ENCODE measurements at regions not wholly inside any gene's neighbourhood (a gene's known extent, or its start where the extent isn't known, plus 50 kb on each side); places are given as distances from the start of the nearest gene placed in this dataset.

DNA sequence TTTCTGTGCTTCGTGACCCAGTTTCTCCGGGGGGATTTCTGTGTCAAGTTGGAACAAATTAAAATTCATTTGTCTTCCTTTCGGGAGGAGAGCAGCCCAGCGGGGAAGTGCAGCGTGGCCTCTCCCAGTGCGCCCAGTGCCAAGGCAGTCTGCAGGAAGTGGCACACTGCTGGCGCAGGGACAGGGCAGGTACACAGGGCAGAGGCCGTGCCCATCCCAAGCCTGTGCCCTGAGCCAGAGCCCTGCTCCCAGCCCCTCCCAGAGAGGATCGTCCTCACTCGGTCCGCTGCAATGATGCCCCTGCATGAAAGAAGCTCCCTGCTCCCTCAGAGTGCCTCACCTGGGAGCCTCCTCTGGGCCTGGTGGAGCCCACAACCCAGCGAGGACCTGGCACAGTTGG, 82.4 kb upstream of the PPP1R26 start:
- no peak for DNase-seq
- H3K27me3 ChIP-seq (ENCODE audit: insufficient read depth, low read length, poor library complexity, severe bottlenecking): no peaks in the 10 kb centered on the region
- no peaks in the 10 kb centered on the region for H3K4me1 Mint-ChIP-seq
- H3K4me3 Mint-ChIP-seq: no peak overlapping the region
- H3K27me3 Mint-ChIP-seq: peaks cover 0 to under 1% of the 10 kb centered on the region in 2 donors
- no peaks in the 10 kb centered on the region for H3K4me1 ChIP-seq (ENCODE audit: insufficient read depth, low read length)
- H3K27ac Mint-ChIP-seq: no peak overlapping the region
- ChIA-PET POLR2A (no interaction called here), CTCF (no interaction called here)
- H3K4me3 ChIP-seq (ENCODE audit: low read length): no peak overlapping the region
- no peaks in the 10 kb centered on the region for H3K36me3 Mint-ChIP-seq
- no peaks in the 10 kb centered on the region for H3K36me3 ChIP-seq (ENCODE audit: insufficient read depth, low read length)
- H3K27ac ChIP-seq (ENCODE audit: low read depth, low read length): no peak overlapping the region
- H3K9me3 Mint-ChIP-seq: peaks cover 0 to 2% (median 0%) of the 10 kb centered on the region in 5 donors
- no peaks in the 10 kb centered on the region for H3K9me3 ChIP-seq (ENCODE audit: low read length)

DNA sequence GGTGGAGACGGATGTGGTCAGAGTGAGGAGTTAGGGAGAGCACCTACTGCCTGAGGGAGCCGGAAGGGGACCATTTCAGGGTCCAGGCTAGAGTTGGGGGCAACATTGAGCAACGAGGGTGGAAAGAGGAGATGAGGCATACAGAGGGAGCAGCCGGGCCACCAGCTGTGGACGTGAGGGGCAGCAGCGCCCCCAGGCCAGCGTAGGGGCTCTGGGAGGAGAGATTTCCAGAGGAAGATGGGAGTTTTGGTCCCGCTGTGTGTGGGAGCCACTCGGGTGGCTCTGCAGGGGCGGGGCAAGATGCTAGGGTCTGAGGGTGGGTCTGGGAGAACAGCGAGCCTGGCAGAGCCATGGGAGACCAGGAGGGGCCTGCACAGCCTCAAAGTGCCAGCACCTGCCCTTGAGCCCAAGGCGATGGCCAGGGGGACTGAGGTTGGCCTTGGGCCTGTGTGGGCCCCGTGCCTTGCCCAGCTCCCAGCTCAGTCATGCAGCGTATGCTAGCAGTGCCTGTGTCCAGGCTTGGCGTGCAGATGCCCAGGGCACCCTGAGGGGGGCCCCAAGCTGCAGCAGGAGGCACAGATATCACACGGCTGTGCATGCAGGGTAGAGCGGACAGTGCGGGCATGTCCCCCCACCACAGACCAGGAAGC, 80.5 kb upstream of the PPP1R26 start:
- no peak overlapping the region for H3K27ac Mint-ChIP-seq
- H3K4me3 Mint-ChIP-seq: no peak overlapping the region
- H3K4me3 ChIP-seq (ENCODE audit: low read length): no peak overlapping the region
- DNase-seq: no peak
- no peaks in the 10 kb centered on the region for H3K4me1 ChIP-seq (ENCODE audit: insufficient read depth, low read length)
- POLR2A ChIA-PET: no interaction called here
- H3K36me3 Mint-ChIP-seq: no peaks in the 10 kb centered on the region
- CTCF ChIA-PET: no interaction called here
- no peaks in the 10 kb centered on the region for H3K27me3 ChIP-seq (ENCODE audit: insufficient read depth, low read length, poor library complexity, severe bottlenecking)
- no peaks in the 10 kb centered on the region for H3K9me3 ChIP-seq (ENCODE audit: low read length)
- peaks cover 0 to 4% (median 0%) of the 10 kb centered on the region in 5 donors for H3K9me3 Mint-ChIP-seq
- no peaks in the 10 kb centered on the region for H3K4me1 Mint-ChIP-seq
- peaks cover 0 to 2% of the 10 kb centered on the region in 2 donors for H3K27me3 Mint-ChIP-seq
- no peaks in the 10 kb centered on the region for H3K36me3 ChIP-seq (ENCODE audit: insufficient read depth, low read length)
- no peak overlapping the region for H3K27ac ChIP-seq (ENCODE audit: low read depth, low read length)

DNA sequence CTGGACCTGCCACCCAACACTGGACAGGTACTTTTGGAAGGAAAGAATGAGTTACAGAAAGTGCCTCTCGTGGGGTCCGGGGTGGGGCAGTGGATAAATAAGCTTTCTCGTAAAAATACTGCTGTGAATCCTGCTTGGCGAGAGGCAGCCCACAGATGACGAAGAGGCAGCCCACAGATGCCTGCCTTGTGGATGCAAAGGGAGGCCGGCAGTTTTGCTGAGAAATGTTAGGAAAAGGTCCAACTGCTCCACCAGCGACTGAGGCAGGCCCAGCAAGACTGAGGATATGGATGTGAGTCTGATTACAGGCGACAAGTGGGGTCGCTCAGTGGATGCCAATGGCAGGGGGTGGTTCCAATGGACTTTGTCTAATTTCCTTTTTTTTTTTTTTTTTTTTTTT, 79.1 kb upstream of the PPP1R26 start:
- no peaks in the 10 kb centered on the region for H3K4me1 ChIP-seq (ENCODE audit: insufficient read depth, low read length)
- Mint-ChIP-seq H3K9me3 (peaks cover 0 to 4% (median 0%) of the 10 kb centered on the region in 5 donors), H3K36me3 (no peaks in the 10 kb centered on the region), H3K27ac (no peak overlapping the region), H3K4me3 (no peak overlapping the region), H3K27me3 (peaks cover 0 to 2% of the 10 kb centered on the region in 2 donors), H3K4me1 (no peaks in the 10 kb centered on the region)
- H3K9me3 ChIP-seq (ENCODE audit: low read length): no peaks in the 10 kb centered on the region
- CTCF ChIA-PET: no interaction called here
- H3K36me3 ChIP-seq (ENCODE audit: insufficient read depth, low read length): no peaks in the 10 kb centered on the region
- H3K27me3 ChIP-seq (ENCODE audit: insufficient read depth, low read length, poor library complexity, severe bottlenecking): no peaks in the 10 kb centered on the region
- POLR2A ChIA-PET: no interaction called here
- DNase-seq: no peak
- H3K27ac ChIP-seq (ENCODE audit: low read depth, low read length): no peak overlapping the region
- H3K4me3 ChIP-seq (ENCODE audit: low read length): no peak overlapping the region

DNA sequence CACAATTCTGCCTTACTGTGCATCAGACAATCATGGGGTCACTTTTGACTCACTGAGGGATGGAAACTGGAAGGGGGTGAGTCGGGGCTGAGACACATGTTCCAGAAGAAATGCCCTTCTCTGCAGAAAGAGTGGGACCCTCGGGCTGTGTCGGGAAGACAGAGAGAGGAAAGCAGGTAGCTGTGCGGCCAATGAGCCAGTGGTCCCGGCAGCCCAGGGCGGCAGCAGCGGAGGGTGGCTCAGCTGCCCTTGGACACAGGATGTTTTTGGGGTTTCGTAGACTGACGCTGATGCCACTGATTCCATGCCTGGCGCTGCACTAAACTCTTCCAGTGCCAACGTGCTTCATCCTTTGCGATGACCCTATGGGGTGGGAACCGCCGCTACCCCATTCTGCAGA, 78.4 kb upstream of the PPP1R26 start:
- H3K4me1 Mint-ChIP-seq: no peaks in the 10 kb centered on the region
- Histone ChIP-seq H3K4me1 (ENCODE audit: insufficient read depth, low read length) (no peaks in the 10 kb centered on the region), H3K9me3 (ENCODE audit: low read length) (no peaks in the 10 kb centered on the region), H3K4me3 (ENCODE audit: low read length) (no peak overlapping the region), H3K36me3 (ENCODE audit: insufficient read depth, low read length) (no peaks in the 10 kb centered on the region), H3K27ac (ENCODE audit: low read depth, low read length) (no peak overlapping the region), H3K27me3 (ENCODE audit: insufficient read depth, low read length, poor library complexity, severe bottlenecking) (no peaks in the 10 kb centered on the region)
- no peaks in the 10 kb centered on the region for H3K36me3 Mint-ChIP-seq
- DNase-seq: no peak
- H3K27me3 Mint-ChIP-seq: peaks cover 2 to 7% of the 10 kb centered on the region in 2 donors
- peaks cover 0 to 4% (median 0%) of the 10 kb centered on the region in 5 donors for H3K9me3 Mint-ChIP-seq
- H3K4me3 Mint-ChIP-seq: no peak overlapping the region
- POLR2A ChIA-PET: no interaction called here
- H3K27ac Mint-ChIP-seq: no peak overlapping the region
- CTCF ChIA-PET: no interaction called here

DNA sequence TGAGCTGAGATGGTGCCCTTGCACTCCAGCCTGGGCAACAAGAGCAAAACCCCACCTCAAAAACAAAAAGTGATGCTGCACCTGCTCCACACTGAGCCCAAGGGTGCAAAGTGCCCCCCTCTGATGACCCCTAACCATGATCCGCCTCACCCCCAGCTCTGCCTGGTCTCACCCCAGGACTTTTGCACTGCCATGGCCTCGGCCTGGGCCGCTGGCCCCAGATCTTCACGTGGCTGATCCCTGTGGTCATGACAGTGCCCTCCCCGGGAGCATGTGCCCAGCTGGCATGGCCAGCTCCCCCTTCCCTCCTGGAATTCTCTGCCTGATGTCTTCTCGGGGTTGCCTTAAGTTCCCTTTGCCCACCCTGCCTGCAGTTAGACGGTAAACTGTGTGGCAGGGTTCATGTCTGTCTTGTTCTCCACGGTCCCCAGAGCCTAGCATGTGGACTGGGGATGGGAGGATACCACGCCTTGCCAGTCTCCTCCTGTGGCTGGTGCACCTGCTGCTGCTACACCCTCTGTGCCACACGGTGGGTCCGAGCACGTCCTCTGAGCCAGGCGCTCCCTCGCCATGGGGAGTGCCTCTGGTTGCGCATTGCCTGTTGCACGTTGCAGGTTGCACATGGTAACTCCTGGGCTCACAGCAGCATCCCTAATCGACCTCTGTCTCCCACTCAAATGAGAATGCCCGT, 77.4 kb upstream of the PPP1R26 start:
- POLR2A ChIA-PET: no interaction called here

DNA sequence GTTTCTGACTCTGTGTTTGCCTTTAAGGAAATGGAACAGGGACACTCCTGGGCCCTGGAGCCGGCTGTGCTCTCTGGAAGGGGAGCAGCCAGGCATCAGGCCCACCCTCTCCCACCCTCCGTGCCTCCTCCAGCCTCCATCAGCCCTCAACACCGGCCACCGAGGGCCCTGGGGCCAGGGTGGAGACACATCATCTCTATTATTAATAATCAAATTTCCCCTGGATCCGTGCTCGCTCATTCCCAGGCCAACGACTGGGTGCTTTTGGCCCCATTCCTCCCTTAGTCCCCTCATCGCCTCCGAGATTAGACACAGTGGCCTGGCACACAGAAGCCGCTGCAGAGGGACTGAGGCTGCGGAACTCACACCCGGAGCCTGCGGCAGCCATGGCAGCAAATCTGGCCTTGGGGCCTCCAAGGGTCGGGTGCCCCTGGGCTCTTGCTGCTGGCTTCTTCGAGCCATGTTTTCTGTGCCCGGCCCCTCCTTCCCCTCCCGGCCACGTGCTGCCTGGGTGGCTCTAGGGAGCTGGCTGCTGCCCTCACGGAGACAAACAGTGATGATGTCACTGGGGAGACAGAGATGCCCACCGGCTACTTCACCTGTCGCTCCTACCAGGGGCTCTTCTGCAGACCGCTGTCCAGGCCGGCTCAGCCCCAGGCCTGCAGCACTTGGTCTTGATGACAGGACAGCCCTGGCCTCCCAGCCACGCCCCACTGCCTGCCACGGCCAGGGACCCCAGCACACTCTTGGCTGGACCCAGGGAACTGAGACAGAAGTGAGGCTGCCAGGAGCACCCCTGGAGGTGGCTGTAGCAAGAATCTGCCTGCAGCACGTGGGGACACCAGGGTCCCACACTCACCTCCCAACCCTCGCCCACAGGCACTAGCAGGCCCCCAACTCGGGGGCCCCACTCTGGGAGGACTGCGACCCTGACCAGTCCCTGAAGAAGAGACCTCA, 76.6 kb upstream of the PPP1R26 start:
- ChIA-PET POLR2A (no interaction called here), CTCF (interaction anchor here (0.9 kb wide), 1 partner anchor 10 kb away, joined by 3 read pairs; no protein-coding TSS in a partner anchor)
- Mint-ChIP-seq H3K4me3 (no peak overlapping the region), H3K27ac (peak overlapping the region in 1 of 8 donors; percentile 77), H3K36me3 (no peaks in the 10 kb centered on the region), H3K9me3 (peaks cover 0 to 4% (median 0%) of the 10 kb centered on the region in 5 donors), H3K4me1 (no peaks in the 10 kb centered on the region), H3K27me3 (peaks cover 7 to 12% of the 10 kb centered on the region in 2 donors)
- Histone ChIP-seq H3K36me3 (ENCODE audit: insufficient read depth, low read length) (no peaks in the 10 kb centered on the region), H3K4me3 (ENCODE audit: low read length) (no peak overlapping the region), H3K9me3 (ENCODE audit: low read length) (no peaks in the 10 kb centered on the region), H3K27ac (ENCODE audit: low read depth, low read length) (no peak overlapping the region), H3K4me1 (ENCODE audit: insufficient read depth, low read length) (no peaks in the 10 kb centered on the region), H3K27me3 (ENCODE audit: insufficient read depth, low read length, poor library complexity, severe bottlenecking) (no peaks in the 10 kb centered on the region)
- DNase-seq: no peak

More for the DNA sequence above, 77.4 kb upstream of the PPP1R26 start:
- Histone ChIP-seq H3K4me3 (ENCODE audit: low read length) (no peak overlapping the region), H3K36me3 (ENCODE audit: insufficient read depth, low read length) (no peaks in the 10 kb centered on the region), H3K9me3 (ENCODE audit: low read length) (no peaks in the 10 kb centered on the region), H3K27ac (ENCODE audit: low read depth, low read length) (no peak overlapping the region), H3K27me3 (ENCODE audit: insufficient read depth, low read length, poor library complexity, severe bottlenecking) (no peaks in the 10 kb centered on the region), H3K4me1 (ENCODE audit: insufficient read depth, low read length) (no peaks in the 10 kb centered on the region)
- Mint-ChIP-seq H3K4me1 (no peaks in the 10 kb centered on the region), H3K9me3 (peaks cover 0 to 4% (median 0%) of the 10 kb centered on the region in 5 donors), H3K27ac (no peak overlapping the region), H3K4me3 (peak overlapping the region in 1 of 7 donors; percentile 69), H3K27me3 (peaks cover 7 to 8% of the 10 kb centered on the region in 2 donors), H3K36me3 (no peaks in the 10 kb centered on the region)
- CTCF ChIA-PET: no interaction called here
- DNase-seq: no peak

DNA sequence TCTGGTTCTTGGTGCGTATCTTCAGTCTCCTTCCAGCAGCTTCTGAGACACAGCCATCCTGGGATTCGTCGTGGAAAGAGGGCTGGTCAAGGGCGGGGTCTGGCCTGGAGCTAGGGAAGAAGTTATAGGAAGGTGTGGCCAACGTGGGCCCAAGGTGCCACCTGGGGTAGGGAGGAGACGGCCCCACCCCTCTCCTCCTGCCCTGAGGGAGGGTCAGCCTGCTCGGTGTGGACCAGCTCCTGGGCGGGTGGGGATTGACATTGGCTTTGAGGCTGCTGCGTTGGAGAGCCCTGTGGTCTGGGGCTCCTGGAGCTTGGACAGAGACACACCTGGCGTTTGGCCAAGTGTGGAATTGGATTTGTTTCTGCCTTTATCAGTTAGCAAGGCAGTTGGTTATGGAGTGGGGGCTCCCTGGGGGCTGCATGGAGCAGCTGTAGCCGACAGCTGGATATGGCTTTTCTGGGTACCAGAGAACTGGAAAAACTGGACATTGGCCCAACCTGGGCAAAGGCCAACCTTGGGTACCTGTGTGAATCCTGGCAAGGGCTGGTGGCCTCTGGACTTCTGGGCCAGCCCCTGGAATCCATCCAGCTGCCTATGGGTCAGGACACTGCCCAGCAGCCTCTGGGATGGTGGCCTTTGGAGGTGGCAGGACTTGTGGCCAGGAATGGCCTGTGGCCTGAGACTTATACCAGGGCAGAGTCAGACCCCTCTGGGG, 75.7 kb upstream of the PPP1R26 start:
- CTCF ChIA-PET: interaction anchor here (0.9 kb wide), 1 partner anchor 9 kb away, joined by 3 read pairs; no protein-coding TSS in a partner anchor

More for the DNA sequence above, 75.7 kb upstream of the PPP1R26 start:
- H3K27ac Mint-ChIP-seq: peak overlapping the region in 1 of 8 donors; percentile 77
- H3K27me3 Mint-ChIP-seq: peaks cover 11 to 18% of the 10 kb centered on the region in 2 donors
- H3K4me1 ChIP-seq (ENCODE audit: insufficient read depth, low read length): no peaks in the 10 kb centered on the region
- POLR2A ChIA-PET: no interaction called here
- no peaks in the 10 kb centered on the region for H3K36me3 ChIP-seq (ENCODE audit: insufficient read depth, low read length)
- no peak overlapping the region for H3K4me3 Mint-ChIP-seq
- H3K9me3 ChIP-seq (ENCODE audit: low read length): no peaks in the 10 kb centered on the region
- H3K9me3 Mint-ChIP-seq: peaks cover 0 to 4% (median 0%) of the 10 kb centered on the region in 5 donors
- H3K27me3 ChIP-seq (ENCODE audit: insufficient read depth, low read length, poor library complexity, severe bottlenecking): no peaks in the 10 kb centered on the region
- no peak overlapping the region for H3K27ac ChIP-seq (ENCODE audit: low read depth, low read length)
- peak in 1 of 5 donors; percentile 29 for DNase-seq
- H3K4me1 Mint-ChIP-seq: no peaks in the 10 kb centered on the region
- H3K36me3 Mint-ChIP-seq: no peaks in the 10 kb centered on the region
- no peak overlapping the region for H3K4me3 ChIP-seq (ENCODE audit: low read length)
